HEK293 (cell line): ENCODE measurements at regions not wholly inside any gene's neighbourhood (a gene's known extent, or its start where the extent isn't known, plus 50 kb on each side); places are given as distances from the start of the nearest gene placed in this dataset.

Source experiments
- CTCF ChIA-PET: fragments of 350-600 bp; formaldehyde crosslinking; extraction: SDS; loops from one replicate; lab custom pipeline; 2021; ENCODE audit warnings: antibody characterized with exemption; lab: Yijun Ruan, JAX
- POLR2A ChIA-PET: fragments of 300-600 bp; formaldehyde crosslinking; extraction: SDS; loops from one replicate; lab custom pipeline; 2020; ENCODE audit warnings: antibody characterized with exemption, inconsistent platforms; lab: Yijun Ruan, JAX
- H3K27ac ChIP-seq: fragments of 200-500 bp; sonication (Bioruptor generic); 2 replicates; pipeline ENCODE4 v1.5.1; 2014; ENCODE audit warnings: low read depth, low read length, control low read depth, inconsistent platforms; ENCODE audit errors: extremely low read depth
- H3K36me3 ChIP-seq, 2 experiments: fragments of 200-500 bp in 1 of 2; sonication (Bioruptor generic) in 1 of 2; 1 replicate in 1 of 2; 2 replicates in 1 of 2; pipeline ENCODE4 v1.5.1; 2014 to 2017; ENCODE audit warnings: inconsistent platforms in 2 of 2, low read length in 2 of 2; ENCODE audit not compliant: control insufficient read depth in 2 of 2, insufficient read depth in 1 of 2
- H3K4me1 ChIP-seq: fragments of 200-500 bp; sonication (Bioruptor generic); 2 replicates; pipeline ENCODE4 v1.5.1; 2014; ENCODE audit warnings: mild to moderate bottlenecking, low read length, inconsistent platforms; ENCODE audit not compliant: control insufficient read depth, insufficient read depth
- H3K4me3 ChIP-seq: 2 replicates; pipeline ENCODE4 v1.5.1; 2011; ENCODE audit warnings: low read depth, mild to moderate bottlenecking, control low read depth, low read length, moderate library complexity
- H3K9me3 ChIP-seq: fragments of 200-500 bp; sonication (Bioruptor generic); 2 replicates; pipeline ENCODE4 v1.5.1; 2014; ENCODE audit warnings: low read depth, low read length, inconsistent platforms; ENCODE audit not compliant: control insufficient read depth, insufficient read depth
- AEBP2 ChIP-seq: fragments of 450-650 bp; formaldehyde crosslinking; IDR thresholded peaks from 2 replicates; pipeline ENCODE4 v1.5.1; 2016; ENCODE audit warnings: missing biosample characterization, missing genetic modification characterization, borderline replicate concordance
- KLF16 ChIP-seq: fragments of 450-650 bp; formaldehyde crosslinking; IDR thresholded peaks from 2 replicates; pipeline ENCODE4 v1.5.1; 2017; ENCODE audit warnings: missing biosample characterization, missing genetic modification characterization
- OVOL3 ChIP-seq: fragments of 450-650 bp; formaldehyde crosslinking; IDR thresholded peaks from 2 replicates; pipeline ENCODE4 v1.5.1; 2016; ENCODE audit warnings: missing biosample characterization, missing genetic modification characterization
- PBX3 ChIP-seq: sonication (generic); formaldehyde crosslinking; IDR thresholded peaks from 2 replicates; pipeline ENCODE4 v1.8.1; 2022; ENCODE audit warnings: mild to moderate bottlenecking, moderate library complexity, missing genetic modification reagents
- SCRT2 ChIP-seq: fragments of 450-650 bp; formaldehyde crosslinking; IDR thresholded peaks from 2 replicates; pipeline ENCODE4 v1.5.1; 2016; ENCODE audit warnings: missing biosample characterization, missing genetic modification characterization
- ZBTB26 ChIP-seq: fragments of 450-650 bp; formaldehyde crosslinking; optimal IDR thresholded peaks from 2 replicates; pipeline ENCODE3; 2016; ENCODE audit warnings: missing biosample characterization, mild to moderate bottlenecking, missing genetic modification characterization
- ZFP41 ChIP-seq: fragments of 450-650 bp; formaldehyde crosslinking; IDR thresholded peaks from 2 replicates; pipeline ENCODE4 v1.5.1; 2016; ENCODE audit warnings: missing biosample characterization, missing genetic modification characterization, borderline replicate concordance
- ZNF146 ChIP-seq: fragments of 450-650 bp; formaldehyde crosslinking; IDR thresholded peaks from 2 replicates; pipeline ENCODE4 v1.5.1; 2016; ENCODE audit warnings: missing biosample characterization, missing genetic modification characterization
- ZNF148 ChIP-seq: fragments of 450-650 bp; formaldehyde crosslinking; IDR thresholded peaks from 2 replicates; pipeline ENCODE4 v1.5.0; 2017; ENCODE audit warnings: missing biosample characterization, missing genetic modification characterization, borderline replicate concordance
- ZNF174 ChIP-seq: fragments of 450-650 bp; formaldehyde crosslinking; IDR thresholded peaks from 2 replicates; pipeline ENCODE4 v1.5.0; 2017; ENCODE audit warnings: missing biosample characterization, mild to moderate bottlenecking, missing genetic modification characterization
- ZNF184 ChIP-seq: fragments of 450-650 bp; IDR thresholded peaks from 2 replicates; pipeline ENCODE4 v1.5.1; 2018; ENCODE audit warnings: missing biosample characterization, mild to moderate bottlenecking, missing genetic modification characterization
- ZNF223 ChIP-seq: fragments of 450-650 bp; formaldehyde crosslinking; IDR thresholded peaks from 2 replicates; pipeline ENCODE4 v1.5.1; 2016; ENCODE audit warnings: missing biosample characterization, missing genetic modification characterization
- ZNF292 ChIP-seq: fragments of 450-650 bp; formaldehyde crosslinking; IDR thresholded peaks from 2 replicates; pipeline ENCODE4 v1.5.1; 2016; ENCODE audit warnings: low read depth, missing biosample characterization, missing genetic modification characterization, borderline replicate concordance
- ZNF311 ChIP-seq: fragments of 450-650 bp; formaldehyde crosslinking; IDR thresholded peaks from 2 replicates; pipeline ENCODE4 v1.5.1; 2017; ENCODE audit warnings: missing biosample characterization, missing genetic modification characterization, borderline replicate concordance
- ZNF324 ChIP-seq: fragments of 450-650 bp; formaldehyde crosslinking; IDR thresholded peaks from 2 replicates; pipeline ENCODE4 v1.5.1; 2016; ENCODE audit warnings: missing biosample characterization, missing genetic modification characterization
- ZNF514 ChIP-seq: fragments of 450-650 bp; formaldehyde crosslinking; IDR thresholded peaks from 2 replicates; pipeline ENCODE4 v1.5.1; 2016; ENCODE audit warnings: missing biosample characterization, missing genetic modification characterization
- ZNF518A ChIP-seq: fragments of 450-650 bp; formaldehyde crosslinking; conservative IDR thresholded peaks from 2 replicates; pipeline ENCODE4 v1.5.1; 2016; ENCODE audit warnings: low read depth, missing biosample characterization, missing genetic modification characterization
- ZNF558 ChIP-seq: fragments of 450-650 bp; formaldehyde crosslinking; IDR thresholded peaks from 2 replicates; pipeline ENCODE4 v1.5.1; 2016; ENCODE audit warnings: missing biosample characterization, missing genetic modification characterization
- ZNF561 ChIP-seq: fragments of 450-650 bp; IDR thresholded peaks from 2 replicates; pipeline ENCODE4 v1.5.1; 2018; ENCODE audit warnings: missing biosample characterization, missing genetic modification characterization, borderline replicate concordance
- ZNF610 ChIP-seq: fragments of 450-650 bp; formaldehyde crosslinking; IDR thresholded peaks from 2 replicates; pipeline ENCODE4 v1.5.1; 2016; ENCODE audit warnings: missing biosample characterization, missing genetic modification characterization, borderline replicate concordance
- ZNF626 ChIP-seq: fragments of 450-650 bp; sonication (Bioruptor Pico); formaldehyde crosslinking; IDR thresholded peaks from 2 replicates; pipeline ENCODE4 v1.5.1; 2018; ENCODE audit warnings: missing biosample characterization, missing genetic modification characterization, inconsistent platforms
- ZNF629 ChIP-seq: fragments of 450-650 bp; formaldehyde crosslinking; IDR thresholded peaks from 2 replicates; pipeline ENCODE4 v1.5.1; 2017; ENCODE audit warnings: missing biosample characterization, missing genetic modification characterization
- ZNF837 ChIP-seq: fragments of 450-650 bp; formaldehyde crosslinking; IDR thresholded peaks from 2 replicates; pipeline ENCODE4 v1.5.1; 2016; ENCODE audit warnings: missing biosample characterization, missing genetic modification characterization
- ZNF843 ChIP-seq: fragments of 450-650 bp; formaldehyde crosslinking; IDR thresholded peaks from 2 replicates; pipeline ENCODE4 v1.5.1; 2016; ENCODE audit warnings: missing biosample characterization, missing genetic modification characterization

GRCh38 chr3:70874196-70874595 is 561.8 kb upstream of the MDFIC2 start (continued):
- no peak for TF ChIP-seq ZNF311 (tag by site-specific recombination)
- no peak for TF ChIP-seq ZNF223 (tag by site-specific recombination)
- no peak for TF ChIP-seq ZNF146 (tag by site-specific recombination)
- no peak for TF ChIP-seq ZNF174 (tag by site-specific recombination)
- TF ChIP-seq ZNF610 (tag by site-specific recombination) = no peak
- no peak for TF ChIP-seq ZNF324 (tag by site-specific recombination)

- no peaks in the 10 kb centered on the region for H3K4me1 ChIP-seq
- H3K9me3 ChIP-seq = no peaks in the 10 kb centered on the region; the same call in 1 of the 2 replicates
- ChIA-PET POLR2A (no interaction called here), CTCF (interaction anchor here (0.6 kb wide), 1 partner anchor 778 kb away, joined by 3 read pairs; no protein-coding TSS in a partner anchor)
- no peak overlapping the region for H3K27ac ChIP-seq
- TF ChIP-seq ZNF292 (tag by site-specific recombination) (no peak), SCRT2 (tag by site-specific recombination) (no peak), PBX3 (CRISPR knock-in tag) (no peak), ZNF837 (tag by site-specific recombination) (no peak), ZNF626 (tag by site-specific recombination) (no peak), OVOL3 (tag by site-specific recombination) (no peak), ZNF148 (tag by site-specific recombination) (no peak), ZNF561 (tag by site-specific recombination) (no peak), ZNF558 (tag by site-specific recombination) (no peak), ZBTB26 (tag by site-specific recombination) (no peak), ZNF184 (tag by site-specific recombination) (no peak), AEBP2 (no peak), ZNF518A (tag by site-specific recombination) (no peak), ZNF514 (tag by site-specific recombination) (no peak), KLF16 (tag by site-specific recombination) (no peak), ZNF843 (tag by site-specific recombination) (no peak), ZNF629 (tag by site-specific recombination) (no peak), ZFP41 (tag by site-specific recombination) (no peak)
- H3K4me3 ChIP-seq = no peak overlapping the region
- no peaks in the 10 kb centered on the region for H3K36me3 ChIP-seq
Observed at GRCh38 chr3:70873686-70874085, 561.2 kb upstream of the MDFIC2 start.
